H9 (cell line): ENCODE measurements at regions not wholly inside any gene's neighbourhood (a gene's known extent, or its start where the extent isn't known, plus 50 kb on each side); places are given as distances from the start of the nearest gene placed in this dataset.

ENCODE experiments used
- DNase-seq: peaks from one replicate; pipeline ENCODE4 v3.0.0-alpha.2; 2017
- H2AFZ ChIP-seq: one replicate; pipeline ENCODE4 v1.6.1; 2013; ENCODE audit warnings: mild to moderate bottlenecking, low read length, control low read depth, moderate library complexity
- H2AK5ac ChIP-seq: 2 replicates; pipeline ENCODE4 v1.6.1; 2013; ENCODE audit warnings: low read length, control low read depth, mixed read lengths; ENCODE audit not compliant: insufficient read length
- H2BK120ac ChIP-seq: one replicate; pipeline ENCODE4 v1.6.1; 2013; ENCODE audit warnings: low read depth, mild to moderate bottlenecking, low read length, control low read depth, inconsistent platforms; ENCODE audit not compliant: poor library complexity, severe bottlenecking
- H2BK12ac ChIP-seq: 2 replicates; pipeline ENCODE4 v1.6.1; 2013; ENCODE audit warnings: low read length, control low read depth, mixed read lengths, low read depth; ENCODE audit not compliant: insufficient read length
- H2BK15ac ChIP-seq: 2 replicates; pipeline ENCODE4 v1.6.1; 2013; ENCODE audit warnings: low read depth, low read length, control low read depth
- H2BK20ac ChIP-seq: one replicate; pipeline ENCODE4 v1.6.1; 2013; ENCODE audit warnings: low read depth, mild to moderate bottlenecking, low read length, control low read depth, inconsistent platforms; ENCODE audit not compliant: poor library complexity, severe bottlenecking
- H2BK5ac ChIP-seq: 2 replicates; pipeline ENCODE4 v1.6.1; 2013; ENCODE audit warnings: low read length, control low read depth, mixed read lengths; ENCODE audit not compliant: insufficient read length
- H3K14ac ChIP-seq: 2 replicates; pipeline ENCODE4 v1.6.1; 2013; ENCODE audit warnings: low read length, control low read depth; ENCODE audit not compliant: insufficient read depth
- H3K18ac ChIP-seq: 2 replicates; pipeline ENCODE4 v1.6.1; 2013; ENCODE audit warnings: low read depth, mild to moderate bottlenecking, mixed read lengths, low read length, control low read depth; ENCODE audit not compliant: insufficient read length
- H3K23ac ChIP-seq: 2 replicates; pipeline ENCODE4 v1.6.1; 2013; ENCODE audit warnings: low read length, control low read depth, mixed read lengths, low read depth; ENCODE audit not compliant: insufficient read length
- H3K23me2 ChIP-seq: 2 replicates; pipeline ENCODE4 v1.6.1; 2013; ENCODE audit warnings: low read depth, mild to moderate bottlenecking, mixed read lengths, low read length, control low read depth; ENCODE audit not compliant: insufficient read length, poor library complexity, severe bottlenecking
- H3K27ac ChIP-seq: 2 replicates; pipeline ENCODE4 v1.5.1; 2013; ENCODE audit warnings: low read length, control low read depth, mixed read lengths, low read depth; ENCODE audit not compliant: insufficient read length
- H3K27me3 ChIP-seq: 2 replicates; pipeline ENCODE4 v1.6.1; 2013; ENCODE audit warnings: low read length, control low read depth, inconsistent platforms; ENCODE audit not compliant: insufficient read depth
- H3K4ac ChIP-seq: 2 replicates; pipeline ENCODE4 v1.6.1; 2013; ENCODE audit warnings: low read depth, mild to moderate bottlenecking, control low read depth, inconsistent platforms, low read length, moderate library complexity
- H3K4me1 ChIP-seq: 2 replicates; pipeline ENCODE4 v1.6.1; 2013; ENCODE audit warnings: low read length, control low read depth, inconsistent platforms; ENCODE audit not compliant: insufficient read depth
- H3K4me2 ChIP-seq: 2 replicates; pipeline ENCODE4 v1.6.1; 2013; ENCODE audit warnings: low read length, control low read depth, mixed read lengths; ENCODE audit not compliant: insufficient read length, insufficient read depth
- H3K56ac ChIP-seq: 2 replicates; pipeline ENCODE4 v1.6.1; 2013; ENCODE audit warnings: low read depth, mild to moderate bottlenecking, mixed read lengths, low read length, control low read depth; ENCODE audit not compliant: insufficient read length
- H3K79me1 ChIP-seq: 2 replicates; pipeline ENCODE4 v1.6.1; 2013; ENCODE audit warnings: low read depth, mild to moderate bottlenecking, moderate library complexity, low read length, control low read depth, inconsistent platforms; ENCODE audit not compliant: insufficient read depth, poor library complexity, severe bottlenecking
- H3K79me2 ChIP-seq: 2 replicates; pipeline ENCODE4 v1.6.1; 2013; ENCODE audit warnings: low read length, control low read depth, inconsistent platforms; ENCODE audit not compliant: insufficient read depth
- H3K9ac ChIP-seq: 2 replicates; pipeline ENCODE4 v1.6.1; 2013; ENCODE audit warnings: low read length, control low read depth, mixed read lengths; ENCODE audit not compliant: insufficient read length; ENCODE audit errors: extremely low read depth
- H3K9me3 ChIP-seq: one replicate; pipeline ENCODE4 v1.6.1; 2013; ENCODE audit warnings: low read depth, low read length, inconsistent platforms; ENCODE audit not compliant: control insufficient read depth
- H3T11ph ChIP-seq: one replicate; pipeline ENCODE4 v1.6.1; 2013; ENCODE audit warnings: mild to moderate bottlenecking, low read length, control low read depth, inconsistent platforms
- H4K20me1 ChIP-seq: one replicate; pipeline ENCODE4 v1.6.1; 2013; ENCODE audit not compliant: control insufficient read depth, insufficient read length, insufficient read depth
- H4K5ac ChIP-seq: 2 replicates; pipeline ENCODE4 v1.6.1; 2013; ENCODE audit warnings: low read depth, mild to moderate bottlenecking, mixed read lengths, low read length, control low read depth; ENCODE audit not compliant: insufficient read length
- H4K8ac ChIP-seq: replicated peaks from 2 replicates; pipeline ENCODE4 v1.6.1; 2013; ENCODE audit warnings: low read length, control low read depth, mixed read lengths, low read depth; ENCODE audit not compliant: insufficient read length
- H4K91ac ChIP-seq: 2 replicates; pipeline ENCODE4 v1.6.1; 2013; ENCODE audit warnings: low read depth, mild to moderate bottlenecking, moderate library complexity, mixed read lengths, low read length, control low read depth; ENCODE audit not compliant: insufficient read length
- H3K27ac Mint-ChIP-seq, 3 experiments: 2 replicates in 2 of 3; 3 replicates in 1 of 3; pipeline ENCODE4 v1.8.0; 2020 to 2021; ENCODE audit warnings: mixed read lengths in 3 of 3, mild to moderate bottlenecking in 1 of 3, moderate library complexity in 1 of 3
- H3K27me3 Mint-ChIP-seq: 2 replicates; pipeline ENCODE4 v1.8.0; 2021; ENCODE audit warnings: low read depth, mild to moderate bottlenecking, moderate library complexity, mixed read lengths
- H3K36me3 Mint-ChIP-seq, 3 experiments: 2 replicates in 2 of 3; 3 replicates in 1 of 3; pipeline ENCODE4 v1.8.0; 2020 to 2021; ENCODE audit warnings: low read depth in 3 of 3, mixed read lengths in 3 of 3; ENCODE audit not compliant: insufficient read depth in 1 of 3
- H3K4me1 Mint-ChIP-seq, 2 experiments: 2 replicates each; pipeline ENCODE4 v1.8.0; 2020; ENCODE audit warnings: mixed read lengths in 2 of 2
- H3K4me3 Mint-ChIP-seq, 2 experiments: 2 replicates in 1 of 2; 3 replicates in 1 of 2; pipeline ENCODE4 v1.8.0; 2020 to 2021; ENCODE audit warnings: mild to moderate bottlenecking in 2 of 2, mixed read lengths in 2 of 2, moderate library complexity in 1 of 2
- H3K9me3 Mint-ChIP-seq, 2 experiments: 2 replicates in 1 of 2; 3 replicates in 1 of 2; pipeline ENCODE4 v1.8.0; 2020; ENCODE audit warnings: mild to moderate bottlenecking in 2 of 2, mixed read lengths in 2 of 2, moderate library complexity in 1 of 2
- CTCF ChIP-seq: fragments of 200-600 bp; sonication (generic); conservative IDR thresholded peaks from 3 replicates; pipeline ENCODE4 v1.8.0; 2021; ENCODE audit warnings: antibody characterized with exemption, mild to moderate bottlenecking
- WGBS: extraction: QIAGEN DNeasy Blood & Tissue Kit; methylation state at CpG from one replicate; pipeline ENCODE4 v1.1.7; 2013; ENCODE audit warnings: missing lambda C conversion rate, low lambda C conversion rate, mixed read lengths; ENCODE audit not compliant: insufficient read length; ENCODE audit errors: extremely low coverage; 5-methylcytosine and 5-hydroxymethylcytosine counted together

GRCh38 chr1:59149435-59149834, 147.5 kb upstream of the FGGY start:
- H4K8ac ChIP-seq: no peak overlapping the region
- no peak overlapping the region for H4K5ac ChIP-seq
- H3K27ac ChIP-seq: no peak overlapping the region
- Mint-ChIP-seq H3K4me1 (peaks cover 35 to 43% of the 10 kb centered on the region in 2 experiments), H3K27ac (no peak overlapping the region), H3K27me3 (peaks cover 17% of the 10 kb centered on the region), H3K4me3 (no peak overlapping the region), H3K36me3 (no peaks in the 10 kb centered on the region), H3K9me3 (no peaks in the 10 kb centered on the region; a peak in 1 of 5 replicates)
- H3K9ac ChIP-seq: no peak overlapping the region
- H3K18ac ChIP-seq: no peak overlapping the region
- no CpG with 5 or more reads among the region's 5 CpGs for WGBS
- H3K56ac ChIP-seq: no peak overlapping the region
- no peaks in the 10 kb centered on the region for H3K9me3 ChIP-seq
- H3K4ac ChIP-seq: no peak overlapping the region
- no peak overlapping the region for H2BK15ac ChIP-seq
- no peaks in the 10 kb centered on the region for H3K79me2 ChIP-seq
- TF ChIP-seq CTCF: no peak
- H3K4me2 ChIP-seq: no peak overlapping the region
- no peak overlapping the region for H3K14ac ChIP-seq
- no peak overlapping the region for H2BK120ac ChIP-seq
- H3K23me2 ChIP-seq: peaks cover 5% of the 10 kb centered on the region
- no peak overlapping the region for H2AFZ ChIP-seq
- no peak overlapping the region for H2BK5ac ChIP-seq
- no peak for DNase-seq
- H2BK12ac ChIP-seq: no peak overlapping the region
- no peak overlapping the region for H4K91ac ChIP-seq
- no peak overlapping the region for H3T11ph ChIP-seq
- no peak overlapping the region for H2AK5ac ChIP-seq
- no peaks in the 10 kb centered on the region; the same call in 1 of the 2 replicates for H3K4me1 ChIP-seq
- H3K79me1 ChIP-seq: no peaks in the 10 kb centered on the region
- H4K20me1 ChIP-seq: no peaks in the 10 kb centered on the region
- no peak overlapping the region for H3K23ac ChIP-seq
- H3K27me3 ChIP-seq: no peaks in the 10 kb centered on the region
- no peak overlapping the region for H2BK20ac ChIP-seq
